HL-60 (cell line): ENCODE measurements at regions not wholly inside any gene's neighbourhood (a gene's known extent, or its start where the extent isn't known, plus 50 kb on each side); places are given as distances from the start of the nearest gene placed in this dataset.

Experiments used
- POLR2AphosphoS5 ChIP-seq: IDR thresholded peaks from 2 replicates; pipeline ENCODE4 v1.6.1; 2012; ENCODE audit warnings: low read depth
- TF ChIP-seq, protein P1 (sequence below): IDR thresholded peaks from 2 replicates; pipeline ENCODE4 v1.6.1; 2012; ENCODE audit warnings: low read depth; ENCODE audit not compliant: insufficient replicate concordance
- TF ChIP-seq, protein P2 (sequence below): IDR thresholded peaks from one replicate; pipeline ENCODE4 v1.5.1; 2011; ENCODE audit warnings: low read length, control low read depth, inconsistent platforms; ENCODE audit not compliant: insufficient read depth

DNA sequence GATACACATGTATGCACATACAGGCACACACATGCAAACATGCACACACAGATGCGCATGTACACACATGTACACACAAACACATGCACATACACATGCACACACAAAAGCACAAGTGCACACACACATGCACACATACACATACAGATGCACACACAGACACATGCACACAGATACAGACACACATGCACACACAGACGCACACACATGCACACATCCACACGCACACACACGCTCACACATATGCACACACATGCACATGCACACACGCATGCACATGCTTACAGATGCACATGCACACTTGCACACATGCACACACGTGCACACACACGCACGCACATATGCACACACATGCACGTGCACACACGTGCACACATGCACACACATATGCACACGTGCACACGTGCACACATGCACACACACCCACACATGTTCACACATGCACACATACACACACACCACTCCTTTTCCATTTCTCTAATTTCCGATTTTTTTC, 283.8 kb upstream of the FRG2C start:
- TF ChIP-seq, protein P1, sequence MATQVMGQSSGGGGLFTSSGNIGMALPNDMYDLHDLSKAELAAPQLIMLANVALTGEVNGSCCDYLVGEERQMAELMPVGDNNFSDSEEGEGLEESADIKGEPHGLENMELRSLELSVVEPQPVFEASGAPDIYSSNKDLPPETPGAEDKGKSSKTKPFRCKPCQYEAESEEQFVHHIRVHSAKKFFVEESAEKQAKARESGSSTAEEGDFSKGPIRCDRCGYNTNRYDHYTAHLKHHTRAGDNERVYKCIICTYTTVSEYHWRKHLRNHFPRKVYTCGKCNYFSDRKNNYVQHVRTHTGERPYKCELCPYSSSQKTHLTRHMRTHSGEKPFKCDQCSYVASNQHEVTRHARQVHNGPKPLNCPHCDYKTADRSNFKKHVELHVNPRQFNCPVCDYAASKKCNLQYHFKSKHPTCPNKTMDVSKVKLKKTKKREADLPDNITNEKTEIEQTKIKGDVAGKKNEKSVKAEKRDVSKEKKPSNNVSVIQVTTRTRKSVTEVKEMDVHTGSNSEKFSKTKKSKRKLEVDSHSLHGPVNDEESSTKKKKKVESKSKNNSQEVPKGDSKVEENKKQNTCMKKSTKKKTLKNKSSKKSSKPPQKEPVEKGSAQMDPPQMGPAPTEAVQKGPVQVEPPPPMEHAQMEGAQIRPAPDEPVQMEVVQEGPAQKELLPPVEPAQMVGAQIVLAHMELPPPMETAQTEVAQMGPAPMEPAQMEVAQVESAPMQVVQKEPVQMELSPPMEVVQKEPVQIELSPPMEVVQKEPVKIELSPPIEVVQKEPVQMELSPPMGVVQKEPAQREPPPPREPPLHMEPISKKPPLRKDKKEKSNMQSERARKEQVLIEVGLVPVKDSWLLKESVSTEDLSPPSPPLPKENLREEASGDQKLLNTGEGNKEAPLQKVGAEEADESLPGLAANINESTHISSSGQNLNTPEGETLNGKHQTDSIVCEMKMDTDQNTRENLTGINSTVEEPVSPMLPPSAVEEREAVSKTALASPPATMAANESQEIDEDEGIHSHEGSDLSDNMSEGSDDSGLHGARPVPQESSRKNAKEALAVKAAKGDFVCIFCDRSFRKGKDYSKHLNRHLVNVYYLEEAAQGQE, result no peak
- TF ChIP-seq, protein P2, sequence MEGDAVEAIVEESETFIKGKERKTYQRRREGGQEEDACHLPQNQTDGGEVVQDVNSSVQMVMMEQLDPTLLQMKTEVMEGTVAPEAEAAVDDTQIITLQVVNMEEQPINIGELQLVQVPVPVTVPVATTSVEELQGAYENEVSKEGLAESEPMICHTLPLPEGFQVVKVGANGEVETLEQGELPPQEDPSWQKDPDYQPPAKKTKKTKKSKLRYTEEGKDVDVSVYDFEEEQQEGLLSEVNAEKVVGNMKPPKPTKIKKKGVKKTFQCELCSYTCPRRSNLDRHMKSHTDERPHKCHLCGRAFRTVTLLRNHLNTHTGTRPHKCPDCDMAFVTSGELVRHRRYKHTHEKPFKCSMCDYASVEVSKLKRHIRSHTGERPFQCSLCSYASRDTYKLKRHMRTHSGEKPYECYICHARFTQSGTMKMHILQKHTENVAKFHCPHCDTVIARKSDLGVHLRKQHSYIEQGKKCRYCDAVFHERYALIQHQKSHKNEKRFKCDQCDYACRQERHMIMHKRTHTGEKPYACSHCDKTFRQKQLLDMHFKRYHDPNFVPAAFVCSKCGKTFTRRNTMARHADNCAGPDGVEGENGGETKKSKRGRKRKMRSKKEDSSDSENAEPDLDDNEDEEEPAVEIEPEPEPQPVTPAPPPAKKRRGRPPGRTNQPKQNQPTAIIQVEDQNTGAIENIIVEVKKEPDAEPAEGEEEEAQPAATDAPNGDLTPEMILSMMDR, result no peak
- TF ChIP-seq POLR2AphosphoS5, result no peak
